ENCODE measurements at regions not wholly inside any gene's neighbourhood (a gene's known extent, or its start where the extent isn't known, plus 50 kb on each side); places are given as distances from the start of the nearest gene placed in this dataset.

DNA sequence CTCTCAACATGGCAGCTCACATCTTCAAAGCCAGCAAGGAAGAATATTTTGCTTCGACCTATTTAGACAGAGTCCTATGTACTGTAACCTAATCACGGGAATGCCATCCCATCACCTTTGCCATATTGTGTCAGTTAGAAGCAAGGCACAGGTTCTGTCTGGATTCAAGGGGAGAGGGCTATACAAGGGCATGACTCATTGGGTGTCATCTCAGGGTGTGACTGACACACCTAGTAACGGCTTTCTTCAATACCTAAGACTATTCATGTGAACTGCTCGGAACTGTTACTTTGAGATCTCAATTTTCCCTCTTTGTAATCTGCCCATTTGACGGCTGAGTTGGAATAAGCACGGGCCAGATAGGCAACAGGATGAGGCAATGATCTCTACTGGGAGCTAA lies 135.6 kb upstream of the HDGFL1 start:
- no peak for DNase-seq
- 77% methylated on average over 6 of the region's 6 CpGs for WGBS (ENCODE audit: low lambda C conversion rate)
- Histone ChIP-seq H3K9ac (no peak overlapping the region), H3K27me3 (ENCODE audit: insufficient read depth) (no peaks in the 10 kb centered on the region), H3K27ac (ENCODE audit: low read depth in 2 of 2, low read length in 1 of 2) (no peak overlapping the region), H4K20me1 (ENCODE audit: insufficient read depth) (no peaks in the 10 kb centered on the region), H2AFZ (ENCODE audit: low read depth) (no peak overlapping the region), H3K4me2 (no peak overlapping the region), H3F3A (replicated peaks; ENCODE audit: insufficient read depth) (no peaks in the 10 kb centered on the region), H3K4me3 (ENCODE audit: low read depth in 2 of 2, low read length in 1 of 2) (no peak overlapping the region), H3K9me3 (no peaks in the 10 kb centered on the region), H3K9me2 (no peaks in the 10 kb centered on the region), H3K36me3 (replicated peaks in 1 of 2; ENCODE audit: control insufficient read depth in 1 of 2, insufficient read depth in 2 of 2, low read length in 1 of 2) (no peaks in the 10 kb centered on the region), H3K79me2 (ENCODE audit: insufficient read depth) (no peaks in the 10 kb centered on the region), H3K4me1 (ENCODE audit: control insufficient read depth in 1 of 2, insufficient read depth in 2 of 2, low read depth in 1 of 2, low read length in 1 of 2) (no peaks in the 10 kb centered on the region)
- TF ChIP-seq, protein P1, sequence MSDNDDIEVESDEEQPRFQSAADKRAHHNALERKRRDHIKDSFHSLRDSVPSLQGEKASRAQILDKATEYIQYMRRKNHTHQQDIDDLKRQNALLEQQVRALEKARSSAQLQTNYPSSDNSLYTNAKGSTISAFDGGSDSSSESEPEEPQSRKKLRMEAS (IDR thresholded peaks at IDR 0.05; ENCODE audit: low read depth) = no peak
- no peak for TF ChIP-seq TAF1 (IDR thresholded peaks at IDR 0.05; ENCODE audit: borderline replicate concordance, low read depth, low read length)
- TF ChIP-seq, protein P2, sequence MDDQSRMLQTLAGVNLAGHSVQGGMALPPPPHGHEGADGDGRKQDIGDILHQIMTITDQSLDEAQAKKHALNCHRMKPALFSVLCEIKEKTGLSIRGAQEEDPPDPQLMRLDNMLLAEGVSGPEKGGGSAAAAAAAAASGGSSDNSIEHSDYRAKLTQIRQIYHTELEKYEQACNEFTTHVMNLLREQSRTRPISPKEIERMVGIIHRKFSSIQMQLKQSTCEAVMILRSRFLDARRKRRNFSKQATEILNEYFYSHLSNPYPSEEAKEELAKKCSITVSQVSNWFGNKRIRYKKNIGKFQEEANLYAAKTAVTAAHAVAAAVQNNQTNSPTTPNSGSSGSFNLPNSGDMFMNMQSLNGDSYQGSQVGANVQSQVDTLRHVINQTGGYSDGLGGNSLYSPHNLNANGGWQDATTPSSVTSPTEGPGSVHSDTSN (IDR thresholded peaks at IDR 0.05) = no peak
- TF ChIP-seq TCF12 (IDR thresholded peaks at IDR 0.05) = no peak
- ChIA-PET CTCF (no interaction called here), POLR2A (no interaction called here)

DNA sequence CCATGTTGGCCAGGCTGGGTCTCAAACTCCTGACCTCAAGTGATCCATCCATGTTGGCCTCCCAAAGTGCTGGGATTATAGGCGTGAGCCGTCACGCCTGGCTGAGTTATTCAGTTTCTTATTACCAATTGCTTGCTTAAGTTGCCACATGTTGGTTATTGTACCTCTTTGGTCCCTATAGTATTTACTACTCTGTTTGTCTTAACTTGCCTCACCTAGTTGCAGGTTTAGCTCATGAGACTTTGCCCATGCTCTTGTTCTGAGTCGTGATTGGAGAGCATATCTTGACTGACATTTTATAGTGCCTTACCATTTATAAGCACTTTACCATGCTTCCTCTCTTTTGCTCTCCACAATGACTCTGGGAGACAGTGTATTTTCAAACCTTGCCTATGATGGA lies 134.2 kb upstream of the HDGFL1 start:
- H3K4me1 ChIP-seq (ENCODE audit: control insufficient read depth in 1 of 2, insufficient read depth in 2 of 2, low read depth in 1 of 2, low read length in 1 of 2) = no peaks in the 10 kb centered on the region
- H3F3A ChIP-seq (replicated peaks; ENCODE audit: insufficient read depth) = no peaks in the 10 kb centered on the region
- TF ChIP-seq MXI1 (IDR thresholded peaks at IDR 0.05; ENCODE audit: low read depth, low read length) (no peak), GATA2 (CRISPR knock-in tag; IDR thresholded peaks at IDR 0.05) (no peak), EZH2phosphoT487 (IDR thresholded peaks at IDR 0.05; ENCODE audit: borderline replicate concordance, low read depth) (no peak), YY1 (IDR thresholded peaks at IDR 0.05; ENCODE audit: low read depth) (no peak), FOXM1 (IDR thresholded peaks at IDR 0.05; ENCODE audit: low read depth) (no peak), CHD2 (IDR thresholded peaks at IDR 0.05; ENCODE audit: low read length, partially characterized antibody) (no peak), ELF1 (IDR thresholded peaks at IDR 0.05) (no peak), RAD21 (IDR thresholded peaks at IDR 0.05; ENCODE audit: low read length) (no peak), RXRA (IDR thresholded peaks at IDR 0.05; ENCODE audit: borderline replicate concordance, low read depth) (no peak), TCF12 (IDR thresholded peaks at IDR 0.05) (no peak), POLR2AphosphoS5 (IDR thresholded peaks at IDR 0.05; ENCODE audit: low read depth, low read length) (no peak), FOXJ3 (CRISPR knock-in tag; IDR thresholded peaks at IDR 0.05) (no peak), SMC3 (IDR thresholded peaks at IDR 0.05; ENCODE audit: low read depth, low read length) (no peak), GABPA (IDR thresholded peaks at IDR 0.05; ENCODE audit: low read depth) (no peak), NRF1 (IDR thresholded peaks at IDR 0.05; ENCODE audit: low read depth, low read length) (no peak)
- TF ChIP-seq, protein P1 (IDR thresholded peaks at IDR 0.05; ENCODE audit: low read depth) = no peak
- TF ChIP-seq, protein P2 (IDR thresholded peaks at IDR 0.05) = no peak
- TF ChIP-seq, protein P3, sequence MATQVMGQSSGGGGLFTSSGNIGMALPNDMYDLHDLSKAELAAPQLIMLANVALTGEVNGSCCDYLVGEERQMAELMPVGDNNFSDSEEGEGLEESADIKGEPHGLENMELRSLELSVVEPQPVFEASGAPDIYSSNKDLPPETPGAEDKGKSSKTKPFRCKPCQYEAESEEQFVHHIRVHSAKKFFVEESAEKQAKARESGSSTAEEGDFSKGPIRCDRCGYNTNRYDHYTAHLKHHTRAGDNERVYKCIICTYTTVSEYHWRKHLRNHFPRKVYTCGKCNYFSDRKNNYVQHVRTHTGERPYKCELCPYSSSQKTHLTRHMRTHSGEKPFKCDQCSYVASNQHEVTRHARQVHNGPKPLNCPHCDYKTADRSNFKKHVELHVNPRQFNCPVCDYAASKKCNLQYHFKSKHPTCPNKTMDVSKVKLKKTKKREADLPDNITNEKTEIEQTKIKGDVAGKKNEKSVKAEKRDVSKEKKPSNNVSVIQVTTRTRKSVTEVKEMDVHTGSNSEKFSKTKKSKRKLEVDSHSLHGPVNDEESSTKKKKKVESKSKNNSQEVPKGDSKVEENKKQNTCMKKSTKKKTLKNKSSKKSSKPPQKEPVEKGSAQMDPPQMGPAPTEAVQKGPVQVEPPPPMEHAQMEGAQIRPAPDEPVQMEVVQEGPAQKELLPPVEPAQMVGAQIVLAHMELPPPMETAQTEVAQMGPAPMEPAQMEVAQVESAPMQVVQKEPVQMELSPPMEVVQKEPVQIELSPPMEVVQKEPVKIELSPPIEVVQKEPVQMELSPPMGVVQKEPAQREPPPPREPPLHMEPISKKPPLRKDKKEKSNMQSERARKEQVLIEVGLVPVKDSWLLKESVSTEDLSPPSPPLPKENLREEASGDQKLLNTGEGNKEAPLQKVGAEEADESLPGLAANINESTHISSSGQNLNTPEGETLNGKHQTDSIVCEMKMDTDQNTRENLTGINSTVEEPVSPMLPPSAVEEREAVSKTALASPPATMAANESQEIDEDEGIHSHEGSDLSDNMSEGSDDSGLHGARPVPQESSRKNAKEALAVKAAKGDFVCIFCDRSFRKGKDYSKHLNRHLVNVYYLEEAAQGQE (IDR thresholded peaks at IDR 0.05; ENCODE audit: low read depth, low read length) = no peak
- no peaks in the 10 kb centered on the region for H4K20me1 ChIP-seq (ENCODE audit: insufficient read depth)
- WGBS (ENCODE audit: low lambda C conversion rate) = 91% methylated on average over 4 of the region's 4 CpGs
- DNase-seq = no peak
- no peaks in the 10 kb centered on the region for H3K27me3 ChIP-seq (ENCODE audit: insufficient read depth)
- H3K36me3 ChIP-seq (replicated peaks in 1 of 2; ENCODE audit: control insufficient read depth in 1 of 2, insufficient read depth in 2 of 2, low read length in 1 of 2) = no peaks in the 10 kb centered on the region
- ChIA-PET POLR2A (no interaction called here), CTCF (no interaction called here)
- H3K4me3 ChIP-seq (ENCODE audit: low read depth in 2 of 2, low read length in 1 of 2) = no peak overlapping the region
- no peak overlapping the region for H3K9ac ChIP-seq
- H2AFZ ChIP-seq (ENCODE audit: low read depth) = no peak overlapping the region
- no peaks in the 10 kb centered on the region for H3K9me3 ChIP-seq
- H3K9me2 ChIP-seq = no peaks in the 10 kb centered on the region
- no peak overlapping the region for H3K4me2 ChIP-seq
- H3K27ac ChIP-seq (ENCODE audit: low read depth in 2 of 2, low read length in 1 of 2) = no peak overlapping the region
- H3K79me2 ChIP-seq (ENCODE audit: insufficient read depth) = no peaks in the 10 kb centered on the region
